ENCODE measurements at regions not wholly inside any gene's neighbourhood (a gene's known extent, or its start where the extent isn't known, plus 50 kb on each side); places are given as distances from the start of the nearest gene placed in this dataset.

GRCh38 chr7:67858931-67859330 is 862.3 kb downstream of the TYW1 start:
- no peak for TF ChIP-seq GABPA (IDR thresholded peaks at IDR 0.05 in 1 of 2, conservative IDR thresholded peaks at IDR 0.05 in 1 of 2)
- no peak for TF ChIP-seq CTCF (IDR thresholded peaks at IDR 0.05; ENCODE audit: low read depth, low read length, missing input control)
- no peak for TF ChIP-seq HNF4A (conservative IDR thresholded peaks at IDR 0.05)
- no peak for TF ChIP-seq MAX (IDR thresholded peaks at IDR 0.05)
- TF ChIP-seq ZBTB33 (IDR thresholded peaks at IDR 0.05) = no peak
- TF ChIP-seq YY1 (IDR thresholded peaks at IDR 0.05) = no peak
